ENCODE measurements at regions not wholly inside any gene's neighbourhood (a gene's known extent, or its start where the extent isn't known, plus 50 kb on each side); places are given as distances from the start of the nearest gene placed in this dataset.

DNA sequence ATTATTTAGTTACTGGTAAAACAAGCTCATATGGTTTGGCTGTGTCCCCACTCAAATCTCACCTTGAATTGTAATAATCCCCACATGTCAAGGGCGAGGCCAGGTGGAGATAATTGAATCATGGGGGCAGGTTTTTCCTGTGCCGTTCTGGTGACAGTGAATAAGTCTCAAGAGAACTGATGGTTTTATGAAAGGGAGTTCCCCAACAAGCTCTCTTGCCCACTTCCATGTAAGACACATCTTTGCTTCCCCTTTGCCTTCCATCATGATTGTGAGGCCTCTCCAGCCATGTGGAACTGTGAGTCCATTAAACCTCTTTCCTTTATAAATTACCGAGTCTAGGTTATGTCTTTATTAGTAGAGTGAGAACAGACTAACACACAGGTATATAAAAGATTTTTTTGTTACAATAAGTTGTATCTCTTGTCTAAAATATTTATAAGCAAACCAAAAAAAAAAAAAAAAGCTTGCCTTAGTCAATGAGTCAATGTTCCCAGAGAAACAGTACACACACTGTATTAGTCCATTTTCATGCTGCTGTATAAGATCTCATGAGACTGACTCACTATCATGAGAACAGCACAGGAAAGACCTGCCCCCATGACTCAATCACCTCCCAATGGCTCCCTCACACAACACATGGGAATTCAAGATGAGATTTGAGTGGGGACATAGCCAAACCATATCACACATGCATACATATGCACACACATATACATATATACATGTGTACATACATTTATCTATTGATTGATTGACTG, 138.3 kb downstream of the BASP1 start:
- TF ChIP-seq CTCF (IDR thresholded peaks at IDR 0.05), result no peak
- no peak for TF ChIP-seq POLR2A (IDR thresholded peaks at IDR 0.05)
- no peak for TF ChIP-seq EP300 (IDR thresholded peaks at IDR 0.05)

All from tibial nerve (tissue), 4 donors.